CD4-positive, CD25-positive, alpha-beta regulatory T cell (primary cell): ENCODE measurements at regions not wholly inside any gene's neighbourhood (a gene's known extent, or its start where the extent isn't known, plus 50 kb on each side); places are given as distances from the start of the nearest gene placed in this dataset.

Source experiments
- ATAC-seq, 2 donors: fragments of 150-1000 bp; cut with Tn5 transposase; one replicate each; pipeline ENCODE4 v1.10.0; 2021; ENCODE audit warnings: low read depth in 2 of 2, moderate number of reproducible peaks in 2 of 2, moderate library complexity in 1 of 2
- DNase-seq, 3 donors: peaks; one replicate each; pipeline versions ENCODE4 v3.0.0 to v3.0.0-alpha.2; 2012 to 2022; ENCODE audit warnings: mixed read lengths in 1 of 3
- H3K27ac ChIP-seq: one replicate; pipeline ENCODE4 v1.7.0; 2013; ENCODE audit warnings: mild to moderate bottlenecking, low read length; ENCODE audit not compliant: insufficient read depth, poor library complexity, severe bottlenecking
- H3K27me3 ChIP-seq: one replicate; pipeline ENCODE4 v1.7.0; 2013; ENCODE audit warnings: low read length; ENCODE audit not compliant: control insufficient read depth, insufficient read depth
- H3K36me3 ChIP-seq: one replicate; pipeline ENCODE4 v1.7.0; 2013; ENCODE audit warnings: mild to moderate bottlenecking, low read length, moderate library complexity; ENCODE audit not compliant: control insufficient read depth, insufficient read depth
- H3K4me1 ChIP-seq: 2 replicates; pipeline ENCODE4 v1.7.0; 2013; ENCODE audit warnings: mild to moderate bottlenecking, low read length; ENCODE audit not compliant: insufficient read depth, control insufficient read depth, poor library complexity, severe bottlenecking
- H3K4me3 ChIP-seq: one replicate; pipeline ENCODE4 v1.7.0; 2013; ENCODE audit warnings: low read depth, mild to moderate bottlenecking, low read length, moderate library complexity
- H3K9me3 ChIP-seq, 2 experiments: 1 replicate in 1 of 2; 2 replicates in 1 of 2; pipeline ENCODE4 v1.7.0; 2013; ENCODE audit warnings: low read length in 2 of 2, mild to moderate bottlenecking in 1 of 2, moderate library complexity in 1 of 2; ENCODE audit not compliant: control insufficient read depth in 2 of 2
- H3K27ac Mint-ChIP-seq, 3 donors: one replicate each; pipeline ENCODE4 v1.8.0; 2020 to 2022; ENCODE audit warnings: mild to moderate bottlenecking in 3 of 3, mixed read lengths in 3 of 3, moderate library complexity in 2 of 3
- H3K27me3 Mint-ChIP-seq: one replicate; pipeline ENCODE4 v1.8.0; 2022; ENCODE audit warnings: mild to moderate bottlenecking, mixed read lengths
- H3K36me3 Mint-ChIP-seq: one replicate; pipeline ENCODE4 v1.8.0; 2020; ENCODE audit warnings: mixed read lengths
- H3K4me1 Mint-ChIP-seq, 4 donors: one replicate each; pipeline ENCODE4 v1.8.0; 2020 to 2022; ENCODE audit warnings: mixed read lengths in 4 of 4, mild to moderate bottlenecking in 1 of 4
- H3K4me3 Mint-ChIP-seq, 4 donors: one replicate each; pipeline ENCODE4 v1.8.0; 2020 to 2022; ENCODE audit warnings: mild to moderate bottlenecking in 4 of 4, mixed read lengths in 4 of 4, moderate library complexity in 3 of 4
- H3K9me3 Mint-ChIP-seq, 7 donors: one replicate each; pipeline ENCODE4 v1.8.0; 2020 to 2022; ENCODE audit warnings: mixed read lengths in 7 of 7, mild to moderate bottlenecking in 3 of 7, moderate library complexity in 2 of 7

GRCh38 chr15:96515371-96515770 is 184.9 kb downstream of the NR2F2 start:
- Mint-ChIP-seq H3K4me3 (no peak overlapping the region), H3K36me3 (no peaks in the 10 kb centered on the region), H3K27ac (no peak overlapping the region), H3K4me1 (no peaks in the 10 kb centered on the region), H3K9me3 (peaks cover 0 to 13% (median 4%) of the 10 kb centered on the region in 7 donors), H3K27me3 (no peaks in the 10 kb centered on the region)
- ATAC-seq (no peak), DNase-seq (no peak)
- H3K36me3 ChIP-seq, result no peaks in the 10 kb centered on the region
- H3K27me3 ChIP-seq, result no peaks in the 10 kb centered on the region
- H3K9me3 ChIP-seq, result no peaks in the 10 kb centered on the region
- H3K27ac ChIP-seq, result no peak overlapping the region
- no peaks in the 10 kb centered on the region for H3K4me1 ChIP-seq
- H3K4me3 ChIP-seq, result no peak overlapping the region

GRCh38 chr15:96521386-96521785 is 190.9 kb downstream of the NR2F2 start:
- H3K9me3 Mint-ChIP-seq, result peaks cover 0 to 23% (median 3%) of the 10 kb centered on the region in 7 donors
- no peak overlapping the region for H3K27ac ChIP-seq
- H3K4me1 Mint-ChIP-seq, result no peaks in the 10 kb centered on the region
- H3K4me3 ChIP-seq, result no peak overlapping the region
- DNase-seq, result no peak
- H3K27me3 Mint-ChIP-seq, result no peaks in the 10 kb centered on the region
- H3K27ac Mint-ChIP-seq, result no peak overlapping the region
- peaks cover 0 to 2% of the 10 kb centered on the region in 2 experiments for H3K9me3 ChIP-seq
- no peaks in the 10 kb centered on the region for H3K27me3 ChIP-seq
- no peaks in the 10 kb centered on the region for H3K36me3 ChIP-seq
- H3K4me3 Mint-ChIP-seq, result no peak overlapping the region
- ATAC-seq, result no peak
- no peaks in the 10 kb centered on the region for H3K36me3 Mint-ChIP-seq
- H3K4me1 ChIP-seq, result no peaks in the 10 kb centered on the region

GRCh38 chr15:96524676-96525417 is 194.3 kb downstream of the NR2F2 start:
- H3K27ac Mint-ChIP-seq, result no peak overlapping the region
- Histone ChIP-seq H3K36me3 (no peaks in the 10 kb centered on the region), H3K4me1 (no peaks in the 10 kb centered on the region), H3K27me3 (no peaks in the 10 kb centered on the region), H3K4me3 (no peak overlapping the region), H3K9me3 (peaks cover 0 to 2% of the 10 kb centered on the region in 2 experiments), H3K27ac (no peak overlapping the region)
- H3K9me3 Mint-ChIP-seq, result peaks cover 0 to 23% (median 2%) of the 10 kb centered on the region in 7 donors
- DNase-seq (no peak), ATAC-seq (no peak)
- H3K4me1 Mint-ChIP-seq, result no peaks in the 10 kb centered on the region
- no peaks in the 10 kb centered on the region for H3K36me3 Mint-ChIP-seq
- H3K27me3 Mint-ChIP-seq, result no peaks in the 10 kb centered on the region
- no peak overlapping the region for H3K4me3 Mint-ChIP-seq

GRCh38 chr15:96535148-96535547 is 204.6 kb downstream of the NR2F2 start:
- DNase-seq, result no peak
- Mint-ChIP-seq H3K27ac (no peak overlapping the region), H3K36me3 (no peaks in the 10 kb centered on the region)

GRCh38 chr15:96538491-96538890 is 208.0 kb downstream of the NR2F2 start:
- Mint-ChIP-seq H3K27ac (no peak overlapping the region), H3K4me3 (no peak overlapping the region), H3K27me3 (no peaks in the 10 kb centered on the region), H3K4me1 (no peaks in the 10 kb centered on the region), H3K9me3 (peaks cover 0 to 4% (median 0%) of the 10 kb centered on the region in 7 donors), H3K36me3 (no peaks in the 10 kb centered on the region)
- no peak overlapping the region for H3K4me3 ChIP-seq
- DNase-seq (no peak), ATAC-seq (no peak)
- H3K36me3 ChIP-seq, result no peaks in the 10 kb centered on the region
- H3K27me3 ChIP-seq, result no peaks in the 10 kb centered on the region
- no peaks in the 10 kb centered on the region for H3K4me1 ChIP-seq
- no peaks in the 10 kb centered on the region for H3K9me3 ChIP-seq
- no peak overlapping the region for H3K27ac ChIP-seq

More at GRCh38 chr15:96535148-96535547, 204.6 kb downstream of the NR2F2 start:
- Histone ChIP-seq H3K4me1 (no peaks in the 10 kb centered on the region), H3K27ac (no peak overlapping the region), H3K27me3 (no peaks in the 10 kb centered on the region), H3K36me3 (no peaks in the 10 kb centered on the region), H3K9me3 (no peaks in the 10 kb centered on the region), H3K4me3 (no peak overlapping the region)
- H3K9me3 Mint-ChIP-seq, result peaks cover 0 to 4% (median 0%) of the 10 kb centered on the region in 7 donors
- H3K4me1 Mint-ChIP-seq, result no peaks in the 10 kb centered on the region
- H3K4me3 Mint-ChIP-seq, result no peak overlapping the region
- H3K27me3 Mint-ChIP-seq, result no peaks in the 10 kb centered on the region
- no peak for ATAC-seq

- no peak overlapping the region for H3K4me3 Mint-ChIP-seq
Measured at GRCh38 chr15:96540283-96540682, 209.8 kb downstream of the NR2F2 start.

GRCh38 chr15:96542130-96542770 is 211.8 kb downstream of the NR2F2 start:
- no peak overlapping the region for H3K4me3 ChIP-seq
- Mint-ChIP-seq H3K4me1 (no peaks in the 10 kb centered on the region), H3K27ac (peak overlapping the region in 1 of 3 donors; percentile 64), H3K4me3 (no peak overlapping the region), H3K27me3 (no peaks in the 10 kb centered on the region), H3K36me3 (no peaks in the 10 kb centered on the region), H3K9me3 (peaks cover 0 to 4% (median 0%) of the 10 kb centered on the region in 7 donors)
- H3K9me3 ChIP-seq, result no peaks in the 10 kb centered on the region
- no peak for ATAC-seq
- H3K27ac ChIP-seq, result no peak overlapping the region
- H3K27me3 ChIP-seq, result no peaks in the 10 kb centered on the region
- no peak for DNase-seq
- H3K4me1 ChIP-seq, result no peaks in the 10 kb centered on the region
- H3K36me3 ChIP-seq, result no peaks in the 10 kb centered on the region

More at GRCh38 chr15:96540283-96540682, 209.8 kb downstream of the NR2F2 start:
- ATAC-seq (no peak), DNase-seq (no peak)
- no peaks in the 10 kb centered on the region for H3K9me3 ChIP-seq
- H3K4me1 ChIP-seq, result no peaks in the 10 kb centered on the region
- no peaks in the 10 kb centered on the region for H3K27me3 Mint-ChIP-seq
- no peaks in the 10 kb centered on the region for H3K27me3 ChIP-seq
- H3K36me3 Mint-ChIP-seq, result no peaks in the 10 kb centered on the region
- H3K4me3 ChIP-seq, result no peak overlapping the region
- peaks cover 0 to 4% (median 0%) of the 10 kb centered on the region in 7 donors for H3K9me3 Mint-ChIP-seq
- no peak overlapping the region for H3K27ac Mint-ChIP-seq
- H3K27ac ChIP-seq, result no peak overlapping the region
- no peaks in the 10 kb centered on the region for H3K4me1 Mint-ChIP-seq
- H3K36me3 ChIP-seq, result no peaks in the 10 kb centered on the region
